Upper lobe of left lung (tissue), 6 donors: ENCODE measurements at regions not wholly inside any gene's neighbourhood (a gene's known extent, or its start where the extent isn't known, plus 50 kb on each side); places are given as distances from the start of the nearest gene placed in this dataset.
"Not testable (repeated sequence)": the region's sequence is repeated elsewhere in the genome, so short reads cannot be mapped to it uniquely, and the experiment has no call there.

Source experiments
- ATAC-seq, 2 donors: fragments of 200-7000 bp; cut with Tn5 transposase; one replicate each; pipeline ENCODE4 v1.9.1; 2022; ENCODE audit warnings: mild to moderate bottlenecking in 2 of 2, moderate library complexity in 2 of 2; ENCODE audit not compliant: low FRiP score in 2 of 2
- DNase-seq, 2 donors: peaks; one replicate each; pipeline ENCODE4 v3.0.0-alpha.2; 2019 to 2020
- H3K27ac ChIP-seq, 4 donors: fragments of 200-600 bp; sonication (generic); one replicate each; pipeline ENCODE4 v1.5.1; 2016 to 2019
- H3K27me3 ChIP-seq, 4 donors: fragments of 200-600 bp; sonication (generic); one replicate each; pipeline ENCODE4 v1.5.1; 2017 to 2019
- H3K36me3 ChIP-seq, 4 donors: fragments of 200-600 bp; sonication (generic); one replicate each; pipeline ENCODE4 v1.5.1; 2016 to 2019
- H3K4me1 ChIP-seq, 4 donors: fragments of 200-600 bp; sonication (generic); one replicate each; pipeline ENCODE4 v1.5.1; 2018 to 2019
- H3K4me3 ChIP-seq, 4 donors: fragments of 200-600 bp; sonication (generic); one replicate each; pipeline ENCODE4 v1.5.1; 2017 to 2019; ENCODE audit warnings: mild to moderate bottlenecking in 2 of 4, moderate library complexity in 1 of 4
- H3K9me3 ChIP-seq, 4 donors: fragments of 200-600 bp; sonication (generic); one replicate each; pipeline ENCODE4 v1.5.1; 2018 to 2019
- EP300 ChIP-seq, 4 donors: sonication (generic); formaldehyde crosslinking; IDR thresholded peaks; one replicate each; pipeline ENCODE4 v1.5.1; 2017; ENCODE audit warnings: antibody characterized with exemption in 4 of 4, control low read depth in 2 of 4
- POLR2A ChIP-seq, 4 donors: fragments of 450-650 bp; IDR thresholded peaks; one replicate each; pipeline ENCODE4 v1.5.1; 2016 to 2017; ENCODE audit warnings: antibody characterized with exemption in 4 of 4, mild to moderate bottlenecking in 2 of 4
- POLR2AphosphoS5 ChIP-seq, 2 donors: sonication (generic); formaldehyde crosslinking; IDR thresholded peaks; one replicate each; pipeline ENCODE4 v1.5.1; 2017; ENCODE audit warnings: antibody characterized with exemption in 2 of 2
- WGBS, 2 donors: methylation state at CpG; one replicate each; pipeline ENCODE4 v1.1.5; 2017 to 2018; 5-methylcytosine and 5-hydroxymethylcytosine counted together
- TF ChIP-seq, protein P1 (sequence below), 6 experiments: fragments of 450-650 bp in 4 of 6; fragments of 200-600 bp in 2 of 6; sonication (generic) in 2 of 6; IDR thresholded peaks; one replicate each; pipeline ENCODE4 v1.5.1; 2016 to 2019; ENCODE audit warnings: antibody characterized with exemption in 6 of 6
- donor health status: DM: no; HTN: no; CAD: no; lungs with moderate emphysema.
- donor health status: DM: no; HTN: yes; CAD: no; lungs with severe emphysema.

DNA sequence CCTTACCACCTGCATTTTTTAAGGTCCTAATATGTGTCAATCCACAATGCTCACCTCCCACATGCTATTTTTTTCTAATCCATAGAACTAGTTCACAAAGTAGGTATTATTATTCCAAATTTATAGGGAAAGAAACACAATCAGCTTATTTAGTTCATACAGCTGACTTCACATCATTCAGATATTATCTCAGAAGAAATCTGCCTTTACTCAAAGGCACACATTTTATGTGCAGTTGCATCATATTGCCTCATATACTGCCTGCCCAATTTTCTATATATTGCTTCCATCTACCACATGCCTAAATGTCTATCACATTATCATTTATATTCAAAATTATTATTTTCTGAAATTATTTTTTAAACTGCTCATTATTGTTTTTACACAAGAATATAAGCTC lies 88.7 kb upstream of the LUZP2 start:
- ATAC-seq (no peak), DNase-seq (no peak)
- Histone ChIP-seq H3K4me1 (no peaks in the 10 kb centered on the region), H3K9me3 (no peaks in the 10 kb centered on the region), H3K27me3 (no peaks in the 10 kb centered on the region), H3K36me3 (no peaks in the 10 kb centered on the region), H3K27ac (no peak overlapping the region), H3K4me3 (no peak overlapping the region)
- TF ChIP-seq EP300 (IDR thresholded peaks at IDR 0.05) (no peak), POLR2AphosphoS5 (IDR thresholded peaks at IDR 0.05) (no peak), POLR2A (IDR thresholded peaks at IDR 0.05) (no peak)
- TF ChIP-seq, protein P1, sequence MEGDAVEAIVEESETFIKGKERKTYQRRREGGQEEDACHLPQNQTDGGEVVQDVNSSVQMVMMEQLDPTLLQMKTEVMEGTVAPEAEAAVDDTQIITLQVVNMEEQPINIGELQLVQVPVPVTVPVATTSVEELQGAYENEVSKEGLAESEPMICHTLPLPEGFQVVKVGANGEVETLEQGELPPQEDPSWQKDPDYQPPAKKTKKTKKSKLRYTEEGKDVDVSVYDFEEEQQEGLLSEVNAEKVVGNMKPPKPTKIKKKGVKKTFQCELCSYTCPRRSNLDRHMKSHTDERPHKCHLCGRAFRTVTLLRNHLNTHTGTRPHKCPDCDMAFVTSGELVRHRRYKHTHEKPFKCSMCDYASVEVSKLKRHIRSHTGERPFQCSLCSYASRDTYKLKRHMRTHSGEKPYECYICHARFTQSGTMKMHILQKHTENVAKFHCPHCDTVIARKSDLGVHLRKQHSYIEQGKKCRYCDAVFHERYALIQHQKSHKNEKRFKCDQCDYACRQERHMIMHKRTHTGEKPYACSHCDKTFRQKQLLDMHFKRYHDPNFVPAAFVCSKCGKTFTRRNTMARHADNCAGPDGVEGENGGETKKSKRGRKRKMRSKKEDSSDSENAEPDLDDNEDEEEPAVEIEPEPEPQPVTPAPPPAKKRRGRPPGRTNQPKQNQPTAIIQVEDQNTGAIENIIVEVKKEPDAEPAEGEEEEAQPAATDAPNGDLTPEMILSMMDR (IDR thresholded peaks at IDR 0.05): no peak

DNA sequence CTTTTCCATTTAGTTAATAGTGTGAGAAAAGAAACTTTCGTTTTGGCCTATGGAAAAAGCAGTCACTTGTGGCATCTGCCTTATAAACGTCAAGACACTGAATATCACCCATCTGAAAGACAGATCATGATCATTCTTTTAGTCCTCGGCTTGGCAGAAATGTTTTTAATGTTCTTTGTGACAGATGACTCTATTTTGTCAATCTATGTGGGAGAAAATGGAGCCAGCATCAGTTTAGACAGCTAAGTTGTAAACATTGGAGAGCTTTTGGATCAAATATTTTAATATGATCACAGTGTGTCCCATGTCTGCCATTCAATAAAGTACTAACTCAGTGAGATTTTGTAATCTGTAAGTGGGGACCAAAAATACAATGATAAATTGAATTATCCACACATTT lies 85.1 kb upstream of the LUZP2 start:
- Histone ChIP-seq H3K36me3 (no peaks in the 10 kb centered on the region), H3K27me3 (no peaks in the 10 kb centered on the region), H3K27ac (no peak overlapping the region), H3K4me1 (no peaks in the 10 kb centered on the region), H3K9me3 (no peaks in the 10 kb centered on the region), H3K4me3 (no peak overlapping the region)
- TF ChIP-seq, protein P1 (IDR thresholded peaks at IDR 0.05): no peak
- no peak for TF ChIP-seq POLR2A (IDR thresholded peaks at IDR 0.05)
- 72 to 76% methylated on average over 3 of the region's 3 CpGs for WGBS, 2 donors
- ATAC-seq: no peak
- DNase-seq: no peak

DNA sequence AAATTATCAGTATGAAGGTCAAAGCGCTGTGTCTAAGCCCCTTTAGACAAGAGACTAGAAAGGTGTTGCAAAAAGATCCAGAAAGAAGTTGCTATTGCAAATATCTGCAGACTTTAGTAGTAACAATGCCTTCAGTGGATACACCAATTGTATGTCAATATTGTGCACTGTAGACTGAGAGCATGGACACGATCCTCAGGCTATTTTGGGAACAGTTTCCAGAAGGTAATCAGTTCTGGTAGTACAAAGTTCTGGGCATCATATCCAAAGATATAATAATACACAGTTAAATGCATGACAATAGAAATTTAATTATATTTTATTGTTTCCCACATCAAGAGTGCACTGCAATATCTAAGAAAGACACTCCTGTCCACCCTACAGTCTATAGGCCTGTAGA lies 84.1 kb upstream of the LUZP2 start:
- Histone ChIP-seq H3K27me3 (no peaks in the 10 kb centered on the region), H3K4me1 (no peaks in the 10 kb centered on the region), H3K9me3 (no peaks in the 10 kb centered on the region), H3K27ac (no peak overlapping the region), H3K4me3 (no peak overlapping the region), H3K36me3 (no peaks in the 10 kb centered on the region)
- no peak for ATAC-seq
- TF ChIP-seq, protein P1 (IDR thresholded peaks at IDR 0.05): no peak
- TF ChIP-seq EP300 (IDR thresholded peaks at IDR 0.05): no peak
- no peak for TF ChIP-seq POLR2A (IDR thresholded peaks at IDR 0.05)
- TF ChIP-seq POLR2AphosphoS5 (IDR thresholded peaks at IDR 0.05): no peak
- WGBS, 2 donors: 77 to 80% methylated on average over 2 of the region's 2 CpGs
- no peak for DNase-seq

DNA sequence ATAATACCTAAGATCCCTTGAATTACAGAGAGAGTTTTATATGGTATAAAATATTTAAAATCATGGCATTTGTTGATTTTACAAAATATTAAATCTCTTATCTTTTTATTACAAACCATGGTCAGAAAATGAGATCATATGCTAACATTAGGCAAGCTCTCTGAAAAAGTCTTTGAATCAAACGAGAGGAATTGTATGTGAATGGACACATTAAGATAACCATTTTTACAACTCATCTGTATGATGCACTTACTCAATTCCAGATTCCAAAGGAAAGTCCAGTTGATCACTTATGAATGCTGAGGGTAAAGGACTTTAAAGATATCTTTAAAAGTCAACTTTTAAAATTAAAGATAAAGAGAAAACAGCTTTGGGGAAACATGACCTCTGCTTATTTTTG lies 83.5 kb upstream of the LUZP2 start:
- 73 to 85% methylated on average over 1 of the region's 1 CpG for WGBS, 2 donors
- Histone ChIP-seq H3K36me3 (no peaks in the 10 kb centered on the region), H3K27me3 (no peaks in the 10 kb centered on the region), H3K4me3 (no peak overlapping the region), H3K27ac (no peak overlapping the region), H3K4me1 (no peaks in the 10 kb centered on the region), H3K9me3 (no peaks in the 10 kb centered on the region)
- ATAC-seq (no peak), DNase-seq (no peak)
- TF ChIP-seq POLR2A (IDR thresholded peaks at IDR 0.05) (no peak), EP300 (IDR thresholded peaks at IDR 0.05) (no peak), POLR2AphosphoS5 (IDR thresholded peaks at IDR 0.05) (no peak)
- TF ChIP-seq, protein P1 (IDR thresholded peaks at IDR 0.05): no peak

DNA sequence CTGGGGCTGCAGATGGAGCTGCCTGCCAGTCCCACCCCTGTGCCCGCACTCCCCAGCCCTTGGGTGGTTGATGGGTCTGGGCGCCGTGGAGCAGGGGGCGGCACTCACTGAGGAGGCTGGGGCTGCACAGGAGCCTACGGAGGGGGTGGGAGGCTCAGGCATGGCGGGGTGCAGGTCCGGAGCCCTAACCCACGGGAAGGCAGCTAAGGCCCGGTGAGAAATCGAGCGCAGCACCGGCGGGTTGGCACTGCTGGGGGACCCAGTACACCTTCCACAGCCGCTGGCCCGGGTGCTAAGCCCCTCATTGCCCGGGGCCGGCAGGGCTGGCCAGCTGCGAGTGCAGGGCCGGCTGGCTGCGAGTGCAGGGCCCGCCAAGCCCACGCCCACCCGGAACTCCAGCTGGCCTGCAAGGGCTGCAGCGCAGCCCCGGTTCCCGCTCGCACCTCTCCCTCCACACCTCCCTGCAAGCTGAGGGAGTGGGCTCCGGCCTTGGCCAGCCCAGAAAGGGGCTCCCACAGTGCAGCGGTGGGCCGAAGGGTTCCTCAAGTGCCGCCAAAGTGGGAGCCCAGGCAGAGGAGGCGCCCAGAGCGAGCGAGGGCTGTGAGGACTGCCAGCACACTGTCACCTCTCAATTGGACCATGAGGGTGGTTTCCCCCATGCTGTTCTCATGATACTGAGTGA lies 80.8 kb upstream of the LUZP2 start:
- H3K9me3 ChIP-seq, H3K4me1 ChIP-seq, H3K4me3 ChIP-seq, H3K27me3 ChIP-seq, H3K27ac ChIP-seq, ATAC-seq, H3K36me3 ChIP-seq: not testable (repeated sequence)
- 95 to 96% methylated on average over 10 to 34 of the region's 34 CpGs for WGBS, 2 donors
- peak in 1 of 2 donors; percentile 71 for DNase-seq
